ENCODE measurements at regions not wholly inside any gene's neighbourhood (a gene's known extent, or its start where the extent isn't known, plus 50 kb on each side); places are given as distances from the start of the nearest gene placed in this dataset.
A peak's percentile ranks its signal among the peaks of the same experiment; 100 is the strongest.

DNA sequence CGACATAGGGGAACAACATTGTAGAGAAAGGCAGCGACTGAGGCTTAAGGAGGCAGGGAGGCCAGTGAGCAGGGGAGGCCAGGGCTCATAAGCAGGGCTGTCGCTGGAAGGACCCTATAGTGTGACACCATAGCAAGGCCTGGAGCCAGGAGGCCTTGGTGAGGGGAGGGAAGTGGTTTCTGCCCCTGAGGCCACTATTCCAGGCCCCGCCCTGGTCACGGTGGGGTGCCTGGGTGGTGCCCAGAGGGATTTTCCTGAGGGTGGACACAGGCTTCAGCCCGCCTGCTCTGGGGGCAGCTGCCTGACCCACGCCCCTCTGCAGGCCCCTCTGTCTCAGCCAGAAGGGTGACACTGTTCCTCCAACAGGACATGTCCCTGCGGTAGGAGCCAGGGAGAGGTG is 147.8 kb upstream of the IQSEC1 start:
- H3K14ac ChIP-seq (ENCODE audit: low read length in 2 of 2): no peak overlapping the region
- H3K4ac ChIP-seq (ENCODE audit: low read depth in 1 of 2, low read length in 2 of 2): no peak overlapping the region
- H3K4me1 ChIP-seq (ENCODE audit: control insufficient read depth, insufficient read depth, low read depth, low read length): peaks cover 20% of the 10 kb centered on the region
- H2BK5ac ChIP-seq (ENCODE audit: low read depth, low read length, poor library complexity, severe bottlenecking): no peak overlapping the region
- no peak overlapping the region for H3K4me3 ChIP-seq (ENCODE audit: insufficient read depth in 1 of 2, low read depth in 1 of 2, low read length in 2 of 2)
- H4K8ac ChIP-seq (ENCODE audit: low read length): no peak overlapping the region
- H3K27ac ChIP-seq (ENCODE audit: low read length, poor library complexity, severe bottlenecking): no peak overlapping the region
- H3K27me3 ChIP-seq (ENCODE audit: control insufficient read depth in 1 of 2, insufficient read depth in 1 of 2, low read length in 2 of 2): peaks cover 6 to 48% of the 10 kb centered on the region in 2 experiments
- H2AFZ ChIP-seq (ENCODE audit: low read depth, low read length): no peak overlapping the region
- H4K91ac ChIP-seq (ENCODE audit: low read length): no peak overlapping the region
- H3K9me3 ChIP-seq (ENCODE audit: control insufficient read depth, low read length): no peaks in the 10 kb centered on the region
- DNase-seq: no peak
- H3K36me3 ChIP-seq (ENCODE audit: control insufficient read depth in 1 of 2, insufficient read depth in 2 of 2, low read depth in 1 of 2, low read length in 2 of 2): no peaks in the 10 kb centered on the region
- no peaks in the 10 kb centered on the region for H3K79me1 ChIP-seq (replicated peaks; ENCODE audit: low read length, poor library complexity, severe bottlenecking)
- no peak overlapping the region for H2BK15ac ChIP-seq (ENCODE audit: low read depth, poor library complexity, severe bottlenecking)
- H3K4me2 ChIP-seq (ENCODE audit: low read length, poor library complexity, severe bottlenecking): no peak overlapping the region
- H2BK120ac ChIP-seq (ENCODE audit: low read depth, low read length): no peak overlapping the region
- no peak overlapping the region for H2BK12ac ChIP-seq (ENCODE audit: low read length in 2 of 2)
- WGBS: 80% methylated on average over 7 of the region's 8 CpGs
- no peak overlapping the region for H3K9ac ChIP-seq (ENCODE audit: low read length)
- no peak overlapping the region for H3K18ac ChIP-seq (ENCODE audit: low read depth in 1 of 2, low read length in 2 of 2)
- no peak overlapping the region for H2AK5ac ChIP-seq (ENCODE audit: low read length, severe bottlenecking)
- H3K23ac ChIP-seq (ENCODE audit: low read length in 2 of 2): no peak overlapping the region

DNA sequence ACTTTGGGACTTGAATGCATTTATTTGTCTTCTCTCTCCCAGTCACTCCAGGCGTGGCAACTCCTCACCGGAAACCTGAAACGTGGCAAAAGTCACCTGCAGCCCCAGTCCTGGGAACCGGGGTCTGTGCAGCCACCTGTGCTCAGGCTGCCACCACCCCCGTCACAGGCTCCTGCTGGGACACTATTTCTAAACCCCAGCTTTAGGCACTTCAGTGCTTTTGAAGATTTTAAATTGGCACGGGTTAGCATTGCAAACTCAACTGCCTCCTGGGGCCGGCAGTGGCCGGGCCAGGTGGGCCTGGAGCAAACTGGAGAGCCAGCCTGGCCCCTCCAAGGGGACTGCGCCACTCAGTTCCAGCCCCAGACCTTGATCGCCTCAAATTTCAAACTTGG is 146.7 kb upstream of the IQSEC1 start:
- no peak overlapping the region for H2BK12ac ChIP-seq (ENCODE audit: low read length in 2 of 2)
- H3K23ac ChIP-seq (ENCODE audit: low read length in 2 of 2): no peak overlapping the region
- H3K9me3 ChIP-seq (ENCODE audit: control insufficient read depth, low read length): no peaks in the 10 kb centered on the region
- no peak overlapping the region for H4K91ac ChIP-seq (ENCODE audit: low read length)
- no peak overlapping the region for H3K4ac ChIP-seq (ENCODE audit: low read depth in 1 of 2, low read length in 2 of 2)
- no peak overlapping the region for H3K9ac ChIP-seq (ENCODE audit: low read length)
- no peak overlapping the region for H3K18ac ChIP-seq (ENCODE audit: low read depth in 1 of 2, low read length in 2 of 2)
- H2BK5ac ChIP-seq (ENCODE audit: low read depth, low read length, poor library complexity, severe bottlenecking): no peak overlapping the region
- H3K27ac ChIP-seq (ENCODE audit: low read length, poor library complexity, severe bottlenecking): no peak overlapping the region
- no peak for DNase-seq
- H3K36me3 ChIP-seq (ENCODE audit: control insufficient read depth in 1 of 2, insufficient read depth in 2 of 2, low read depth in 1 of 2, low read length in 2 of 2): no peaks in the 10 kb centered on the region
- no peak overlapping the region for H2BK15ac ChIP-seq (ENCODE audit: low read depth, poor library complexity, severe bottlenecking)
- 71% methylated on average over 10 of the region's 10 CpGs for WGBS
- no peak overlapping the region for H4K8ac ChIP-seq (ENCODE audit: low read length)
- H3K4me3 ChIP-seq (ENCODE audit: insufficient read depth in 1 of 2, low read depth in 1 of 2, low read length in 2 of 2): no peak overlapping the region
- H3K14ac ChIP-seq (ENCODE audit: low read length in 2 of 2): no peak overlapping the region
- H3K4me2 ChIP-seq (ENCODE audit: low read length, poor library complexity, severe bottlenecking): no peak overlapping the region
- no peaks in the 10 kb centered on the region for H3K79me1 ChIP-seq (replicated peaks; ENCODE audit: low read length, poor library complexity, severe bottlenecking)
- H3K4me1 ChIP-seq (ENCODE audit: control insufficient read depth, insufficient read depth, low read depth, low read length): peaks cover 24% of the 10 kb centered on the region
- no peak overlapping the region for H2AK5ac ChIP-seq (ENCODE audit: low read length, severe bottlenecking)
- H3K27me3 ChIP-seq (ENCODE audit: control insufficient read depth in 1 of 2, insufficient read depth in 1 of 2, low read length in 2 of 2): peaks cover 6 to 53% of the 10 kb centered on the region in 2 experiments
- no peak overlapping the region for H2AFZ ChIP-seq (ENCODE audit: low read depth, low read length)
- no peak overlapping the region for H2BK120ac ChIP-seq (ENCODE audit: low read depth, low read length)

DNA sequence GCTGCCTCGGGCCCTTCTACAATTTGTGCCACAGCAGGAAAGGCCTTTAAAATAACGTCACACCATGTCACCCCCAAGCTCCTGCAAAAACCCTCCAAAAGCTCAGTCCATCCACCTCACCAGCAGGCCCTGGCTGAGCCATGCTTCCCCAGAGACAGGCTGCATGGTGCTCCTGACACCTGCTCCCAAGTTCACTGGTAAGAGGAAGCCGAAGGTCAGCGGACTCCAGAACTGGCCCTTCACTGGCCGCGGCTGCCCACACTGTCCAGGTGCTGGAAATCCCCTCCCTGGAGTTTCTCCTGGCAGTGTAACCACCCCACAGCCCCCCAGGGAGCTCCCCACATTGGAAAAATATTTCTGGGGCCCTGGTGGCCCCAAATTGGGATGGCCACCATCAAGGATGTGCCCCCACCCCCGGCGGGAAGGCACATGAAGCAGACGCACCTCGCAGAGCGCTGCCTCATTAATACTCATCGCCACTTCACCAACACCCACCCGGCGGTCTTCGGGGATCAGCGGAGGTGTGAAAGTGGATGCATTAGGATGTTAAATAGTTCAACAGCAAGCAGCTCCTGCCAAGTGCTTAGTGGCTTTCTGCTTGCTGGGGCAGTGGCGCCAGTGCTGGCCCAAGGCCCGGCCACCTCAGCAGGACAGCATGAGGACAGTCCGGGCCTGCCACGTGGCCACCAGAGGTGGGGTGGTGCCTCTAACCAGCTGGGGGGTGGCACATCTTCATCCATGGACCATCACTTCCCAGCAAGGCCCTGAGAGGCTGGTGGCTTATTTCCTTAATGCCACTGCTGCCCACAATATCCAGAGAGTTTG is 146.1 kb upstream of the IQSEC1 start:
- Histone ChIP-seq H3K27ac (ENCODE audit: low read length, poor library complexity, severe bottlenecking) (no peak overlapping the region), H2BK5ac (ENCODE audit: low read depth, low read length, poor library complexity, severe bottlenecking) (no peak overlapping the region), H3K4ac (ENCODE audit: low read depth in 1 of 2, low read length in 2 of 2) (no peak overlapping the region), H3K18ac (ENCODE audit: low read depth in 1 of 2, low read length in 2 of 2) (no peak overlapping the region), H3K4me1 (ENCODE audit: control insufficient read depth, insufficient read depth, low read depth, low read length) (peaks cover 24% of the 10 kb centered on the region), H2BK15ac (ENCODE audit: low read depth, poor library complexity, severe bottlenecking) (no peak overlapping the region), H3K9ac (ENCODE audit: low read length) (no peak overlapping the region), H2AK5ac (ENCODE audit: low read length, severe bottlenecking) (peak overlapping the region; percentile 14), H3K23ac (ENCODE audit: low read length in 2 of 2) (no peak overlapping the region), H3K79me1 (replicated peaks; ENCODE audit: low read length, poor library complexity, severe bottlenecking) (no peaks in the 10 kb centered on the region), H2BK120ac (ENCODE audit: low read depth, low read length) (no peak overlapping the region), H3K27me3 (ENCODE audit: control insufficient read depth in 1 of 2, insufficient read depth in 1 of 2, low read length in 2 of 2) (peaks cover 6 to 53% of the 10 kb centered on the region in 2 experiments), H4K8ac (ENCODE audit: low read length) (no peak overlapping the region), H3K4me3 (ENCODE audit: insufficient read depth in 1 of 2, low read depth in 1 of 2, low read length in 2 of 2) (no peak overlapping the region), H3K14ac (ENCODE audit: low read length in 2 of 2) (no peak overlapping the region), H3K36me3 (ENCODE audit: control insufficient read depth in 1 of 2, insufficient read depth in 2 of 2, low read depth in 1 of 2, low read length in 2 of 2) (no peaks in the 10 kb centered on the region), H3K4me2 (ENCODE audit: low read length, poor library complexity, severe bottlenecking) (no peak overlapping the region), H2AFZ (ENCODE audit: low read depth, low read length) (no peak overlapping the region), H4K91ac (ENCODE audit: low read length) (no peak overlapping the region), H3K9me3 (ENCODE audit: control insufficient read depth, low read length) (no peaks in the 10 kb centered on the region), H2BK12ac (ENCODE audit: low read length in 2 of 2) (no peak overlapping the region)
- DNase-seq: no peak
- WGBS: 90% methylated on average over 19 of the region's 20 CpGs

DNA sequence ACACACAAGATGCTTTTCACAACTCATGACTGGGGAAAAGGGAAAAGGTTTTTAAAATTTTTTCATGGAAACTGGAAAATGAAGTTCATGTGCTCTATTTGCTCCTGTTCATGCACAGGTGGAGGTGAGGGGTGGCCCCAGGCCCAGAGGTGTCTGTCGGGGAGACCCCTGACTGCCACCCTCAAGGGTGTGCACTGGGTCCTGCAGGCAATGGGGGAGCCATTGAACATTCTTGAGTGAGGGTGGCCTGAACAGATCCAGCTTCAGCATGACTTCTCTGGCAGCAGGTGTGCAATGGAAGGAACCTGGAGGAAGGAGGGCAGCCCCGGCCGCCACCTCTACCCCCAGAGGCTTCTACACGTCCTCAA is 145.3 kb upstream of the IQSEC1 start:
- Histone ChIP-seq H3K4me1 (ENCODE audit: control insufficient read depth, insufficient read depth, low read depth, low read length) (peaks cover 24% of the 10 kb centered on the region), H4K8ac (ENCODE audit: low read length) (no peak overlapping the region), H3K27ac (ENCODE audit: low read length, poor library complexity, severe bottlenecking) (peak overlapping the region; percentile 44), H2AK5ac (ENCODE audit: low read length, severe bottlenecking) (peak overlapping the region; percentile 14), H3K4me2 (ENCODE audit: low read length, poor library complexity, severe bottlenecking) (no peak overlapping the region), H3K14ac (ENCODE audit: low read length in 2 of 2) (no peak overlapping the region), H3K4me3 (ENCODE audit: insufficient read depth in 1 of 2, low read depth in 1 of 2, low read length in 2 of 2) (no peak overlapping the region), H3K36me3 (ENCODE audit: control insufficient read depth in 1 of 2, insufficient read depth in 2 of 2, low read depth in 1 of 2, low read length in 2 of 2) (no peaks in the 10 kb centered on the region), H2BK15ac (ENCODE audit: low read depth, poor library complexity, severe bottlenecking) (no peak overlapping the region), H3K9ac (ENCODE audit: low read length) (no peak overlapping the region), H2BK120ac (ENCODE audit: low read depth, low read length) (no peak overlapping the region), H2AFZ (ENCODE audit: low read depth, low read length) (no peak overlapping the region), H3K79me1 (replicated peaks; ENCODE audit: low read length, poor library complexity, severe bottlenecking) (no peaks in the 10 kb centered on the region), H4K91ac (ENCODE audit: low read length) (no peak overlapping the region), H3K18ac (ENCODE audit: low read depth in 1 of 2, low read length in 2 of 2) (no peak overlapping the region), H3K4ac (ENCODE audit: low read depth in 1 of 2, low read length in 2 of 2) (no peak overlapping the region), H2BK5ac (ENCODE audit: low read depth, low read length, poor library complexity, severe bottlenecking) (no peak overlapping the region), H3K27me3 (ENCODE audit: control insufficient read depth in 1 of 2, insufficient read depth in 1 of 2, low read length in 2 of 2) (peaks cover 6 to 56% of the 10 kb centered on the region in 2 experiments), H3K9me3 (ENCODE audit: control insufficient read depth, low read length) (no peaks in the 10 kb centered on the region), H2BK12ac (ENCODE audit: low read length in 2 of 2) (no peak overlapping the region), H3K23ac (ENCODE audit: low read length in 2 of 2) (no peak overlapping the region)
- WGBS: 76% methylated on average over 4 of the region's 4 CpGs
- DNase-seq: no peak

All from mesenchymal stem cell (in vitro differentiated cells and primary cell).